CD14-positive monocyte (primary cell): ENCODE measurements at regions not wholly inside any gene's neighbourhood (a gene's known extent, or its start where the extent isn't known, plus 50 kb on each side); places are given as distances from the start of the nearest gene placed in this dataset.

ENCODE experiments used
- DNase-seq, 3 donors: peaks; one replicate each; pipeline ENCODE4 v3.0.0-alpha.2; 2011 to 2022
- H2AFZ ChIP-seq: 2 replicates; pipeline ENCODE4 v1.6.0; 2012; ENCODE audit warnings: mild to moderate bottlenecking, low read depth, low read length, inconsistent platforms; ENCODE audit not compliant: insufficient read depth, poor library complexity, severe bottlenecking
- H3K27ac ChIP-seq, 2 donors: 1 replicate in 1 of 2; 2 replicates in 1 of 2; pipeline ENCODE4 v1.5.1; 2012 to 2013; ENCODE audit warnings: low read length in 2 of 2, control low read depth in 1 of 2, inconsistent platforms in 1 of 2, low read depth in 1 of 2, mild to moderate bottlenecking in 1 of 2
- H3K27me3 ChIP-seq, 2 donors: one replicate each; pipeline versions ENCODE4 v1.6.0 to v1.6.1; 2011 to 2013; ENCODE audit warnings: low read length in 2 of 2; ENCODE audit not compliant: control insufficient read depth in 2 of 2, insufficient read depth in 2 of 2
- H3K36me3 ChIP-seq, 2 donors: replicated peaks in 1 of 2; 1 replicate in 1 of 2; 2 replicates in 1 of 2; pipeline versions ENCODE4 v1.5.1 to v1.6.1; 2012 to 2013; ENCODE audit warnings: low read length in 2 of 2, control low read depth in 1 of 2, inconsistent platforms in 1 of 2, mild to moderate bottlenecking in 1 of 2; ENCODE audit not compliant: insufficient read depth in 2 of 2, control insufficient read depth in 1 of 2
- H3K4me1 ChIP-seq, 2 donors: 1 replicate in 1 of 2; 2 replicates in 1 of 2; pipeline versions ENCODE4 v1.5.1 to v1.6.1; 2012 to 2013; ENCODE audit warnings: low read length in 2 of 2, control low read depth in 1 of 2, inconsistent platforms in 1 of 2, mild to moderate bottlenecking in 1 of 2, moderate library complexity in 1 of 2; ENCODE audit not compliant: insufficient read depth in 2 of 2, control insufficient read depth in 1 of 2
- H3K4me2 ChIP-seq: replicated peaks from 2 replicates; pipeline ENCODE3; 2012; ENCODE audit warnings: low read length, moderate library complexity, mild to moderate bottlenecking; ENCODE audit not compliant: poor library complexity, severe bottlenecking; ENCODE audit errors: extremely low read depth
- H3K4me3 ChIP-seq, 3 experiments: fragments of 200-600 bp in 1 of 3; sonication (generic) in 1 of 3; replicated peaks in 1 of 3; 1 replicate in 2 of 3; 2 replicates in 1 of 3; pipeline ENCODE4 v1.5.1; 2011 to 2013; ENCODE audit warnings: low read length in 3 of 3, mild to moderate bottlenecking in 3 of 3, control low read depth in 2 of 3, low read depth in 2 of 3, inconsistent platforms in 1 of 3, moderate library complexity in 1 of 3
- H3K79me2 ChIP-seq: 2 replicates; pipeline ENCODE4 v1.6.0; 2012; ENCODE audit warnings: mild to moderate bottlenecking, control low read depth, inconsistent platforms, low read length, moderate library complexity; ENCODE audit not compliant: insufficient read depth
- H3K9ac ChIP-seq: 2 replicates; pipeline ENCODE4 v1.6.0; 2017; ENCODE audit warnings: low read length, mild to moderate bottlenecking; ENCODE audit not compliant: insufficient read depth, poor library complexity, severe bottlenecking
- H3K9me3 ChIP-seq, 2 donors: replicated peaks in 1 of 2; 1 replicate in 1 of 2; 2 replicates in 1 of 2; pipeline versions ENCODE4 v1.5.1 to v1.6.1; 2012 to 2013; ENCODE audit warnings: low read length in 2 of 2, control low read depth in 1 of 2; ENCODE audit not compliant: control insufficient read depth in 1 of 2, insufficient read depth in 1 of 2
- H4K20me1 ChIP-seq: 2 replicates; pipeline ENCODE4 v1.6.0; 2012; ENCODE audit warnings: mild to moderate bottlenecking, low read length, control low read depth, moderate library complexity; ENCODE audit not compliant: insufficient read depth
- H3K27ac Mint-ChIP-seq, 7 donors: one replicate each; pipeline ENCODE4 v1.8.0; 2020; ENCODE audit warnings: mild to moderate bottlenecking in 7 of 7, mixed read lengths in 7 of 7, moderate library complexity in 6 of 7, inconsistent platforms in 2 of 7
- H3K27me3 Mint-ChIP-seq, 3 donors: one replicate each; pipeline ENCODE4 v1.8.0; 2021 to 2022; ENCODE audit warnings: low read depth in 3 of 3, mild to moderate bottlenecking in 3 of 3, mixed read lengths in 3 of 3, moderate library complexity in 3 of 3, inconsistent platforms in 1 of 3
- H3K36me3 Mint-ChIP-seq, 2 donors: one replicate each; pipeline ENCODE4 v1.8.0; 2020; ENCODE audit warnings: mixed read lengths in 2 of 2, inconsistent platforms in 1 of 2, mild to moderate bottlenecking in 1 of 2
- H3K4me1 Mint-ChIP-seq: one replicate; pipeline ENCODE4 v1.8.0; 2020; ENCODE audit warnings: mild to moderate bottlenecking, mixed read lengths
- H3K4me3 Mint-ChIP-seq, 2 donors: one replicate each; pipeline ENCODE4 v1.8.0; 2020; ENCODE audit warnings: mild to moderate bottlenecking in 2 of 2, mixed read lengths in 2 of 2, moderate library complexity in 1 of 2
- H3K9me3 Mint-ChIP-seq, 7 donors: one replicate each; pipeline ENCODE4 v1.8.0; 2020 to 2022; ENCODE audit warnings: mixed read lengths in 7 of 7, mild to moderate bottlenecking in 6 of 7, moderate library complexity in 6 of 7, inconsistent platforms in 2 of 7
- WGBS: methylation state at CpG from one replicate; pipeline ENCODE4 v1.1.5; 2013; ENCODE audit warnings: missing lambda C conversion rate; ENCODE audit not compliant: insufficient coverage; 5-methylcytosine and 5-hydroxymethylcytosine counted together
- intact Hi-C, 2 donors: fragments of 100-400 bp; cut with micrococcal nuclease; formaldehyde crosslinking; loops; one replicate each; pipeline versions ENCODE4 v1.15.0 to v1.15.1; 2023
- TF ChIP-seq, protein P1 (sequence below): fragments of 200-600 bp; IDR thresholded peaks from one replicate; pipeline ENCODE4 v1.8.0; 2022; ENCODE audit warnings: antibody characterized with exemption, mild to moderate bottlenecking

DNA sequence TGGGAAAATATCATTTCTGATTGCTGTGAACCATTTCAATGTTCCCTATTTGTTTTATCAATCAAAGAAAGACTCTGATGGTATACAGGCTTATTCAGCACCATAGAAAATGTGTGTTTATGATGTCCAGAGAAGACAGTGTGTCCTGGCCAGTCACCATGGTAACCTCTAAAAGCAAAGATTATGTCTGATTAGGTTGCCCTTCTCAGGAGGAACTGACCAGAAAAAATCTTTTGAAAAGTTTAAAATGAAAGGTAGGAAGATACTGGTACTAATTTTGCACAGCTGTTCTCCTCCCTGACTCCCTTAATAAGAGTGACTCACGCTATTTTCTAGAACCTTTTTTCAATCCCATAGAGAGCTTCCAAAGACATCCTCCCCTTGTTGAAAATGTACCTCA, 391.8 kb upstream of the DCN start:
- no CpG with 5 or more reads among the region's 1 CpG for WGBS
- Histone ChIP-seq H4K20me1 (no peaks in the 10 kb centered on the region), H3K27ac (no peak overlapping the region), H3K9ac (no peak overlapping the region), H3K79me2 (no peaks in the 10 kb centered on the region), H3K27me3 (no peaks in the 10 kb centered on the region), H3K4me3 (no peak overlapping the region), H3K9me3 (no peaks in the 10 kb centered on the region), H3K36me3 (no peaks in the 10 kb centered on the region), H3K4me1 (no peaks in the 10 kb centered on the region), H2AFZ (no peak overlapping the region), H3K4me2 (no peak overlapping the region)
- peaks cover 0 to 2% (median 0%) of the 10 kb centered on the region in 7 donors for H3K9me3 Mint-ChIP-seq
- TF ChIP-seq, protein P1, sequence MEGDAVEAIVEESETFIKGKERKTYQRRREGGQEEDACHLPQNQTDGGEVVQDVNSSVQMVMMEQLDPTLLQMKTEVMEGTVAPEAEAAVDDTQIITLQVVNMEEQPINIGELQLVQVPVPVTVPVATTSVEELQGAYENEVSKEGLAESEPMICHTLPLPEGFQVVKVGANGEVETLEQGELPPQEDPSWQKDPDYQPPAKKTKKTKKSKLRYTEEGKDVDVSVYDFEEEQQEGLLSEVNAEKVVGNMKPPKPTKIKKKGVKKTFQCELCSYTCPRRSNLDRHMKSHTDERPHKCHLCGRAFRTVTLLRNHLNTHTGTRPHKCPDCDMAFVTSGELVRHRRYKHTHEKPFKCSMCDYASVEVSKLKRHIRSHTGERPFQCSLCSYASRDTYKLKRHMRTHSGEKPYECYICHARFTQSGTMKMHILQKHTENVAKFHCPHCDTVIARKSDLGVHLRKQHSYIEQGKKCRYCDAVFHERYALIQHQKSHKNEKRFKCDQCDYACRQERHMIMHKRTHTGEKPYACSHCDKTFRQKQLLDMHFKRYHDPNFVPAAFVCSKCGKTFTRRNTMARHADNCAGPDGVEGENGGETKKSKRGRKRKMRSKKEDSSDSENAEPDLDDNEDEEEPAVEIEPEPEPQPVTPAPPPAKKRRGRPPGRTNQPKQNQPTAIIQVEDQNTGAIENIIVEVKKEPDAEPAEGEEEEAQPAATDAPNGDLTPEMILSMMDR = no peak
- no peak overlapping the region for H3K27ac Mint-ChIP-seq
- DNase-seq = no peak
- intact Hi-C loops = no loop called here
- H3K36me3 Mint-ChIP-seq = no peaks in the 10 kb centered on the region
- no peak overlapping the region for H3K4me3 Mint-ChIP-seq
- peaks cover 3% of the 10 kb centered on the region for H3K4me1 Mint-ChIP-seq
- H3K27me3 Mint-ChIP-seq = peaks cover 0 to 4% (median 4%) of the 10 kb centered on the region in 3 donors

DNA sequence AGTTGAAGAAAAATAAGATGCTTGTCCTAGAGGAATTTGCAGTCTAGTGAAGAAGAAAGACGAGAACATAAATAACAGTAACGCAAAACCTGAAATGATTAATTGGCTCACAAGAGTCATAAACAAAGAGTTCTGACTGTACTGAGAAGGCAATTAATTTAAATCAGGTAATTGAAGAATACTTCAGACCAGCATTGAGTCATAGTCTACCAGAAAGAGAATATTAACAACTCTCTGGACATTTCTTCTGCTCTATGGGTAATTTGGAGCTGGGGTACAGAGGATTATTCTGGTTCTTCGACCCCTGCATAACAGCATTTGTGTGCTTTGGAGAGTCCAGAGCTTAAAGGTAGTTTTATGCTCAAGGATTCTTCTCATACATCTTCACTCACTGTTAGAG, 390.3 kb upstream of the DCN start:
- no peaks in the 10 kb centered on the region for H3K79me2 ChIP-seq
- no peaks in the 10 kb centered on the region for H3K4me1 ChIP-seq
- no peaks in the 10 kb centered on the region for H4K20me1 ChIP-seq
- H3K4me3 Mint-ChIP-seq = no peak overlapping the region
- H3K27me3 Mint-ChIP-seq = peaks cover 0 to 4% (median 3%) of the 10 kb centered on the region in 3 donors
- no peaks in the 10 kb centered on the region for H3K9me3 ChIP-seq
- TF ChIP-seq, protein P1 = no peak
- H2AFZ ChIP-seq = no peak overlapping the region
- no peaks in the 10 kb centered on the region for H3K27me3 ChIP-seq
- no peak overlapping the region for H3K27ac ChIP-seq
- no peaks in the 10 kb centered on the region for H3K36me3 Mint-ChIP-seq
- H3K27ac Mint-ChIP-seq = no peak overlapping the region
- no peak overlapping the region for H3K4me3 ChIP-seq
- intact Hi-C loops = no loop called here
- peaks cover 3% of the 10 kb centered on the region for H3K4me1 Mint-ChIP-seq
- H3K9ac ChIP-seq = no peak overlapping the region
- H3K9me3 Mint-ChIP-seq = peaks cover 0 to 2% (median 0%) of the 10 kb centered on the region in 7 donors
- H3K4me2 ChIP-seq = no peak overlapping the region
- H3K36me3 ChIP-seq = no peaks in the 10 kb centered on the region
- WGBS = no CpG with 5 or more reads among the region's 3 CpGs
- DNase-seq = no peak
